ENCODE measurements at regions not wholly inside any gene's neighbourhood (a gene's known extent, or its start where the extent isn't known, plus 50 kb on each side); places are given as distances from the start of the nearest gene placed in this dataset.
"Not testable (repeated sequence)": the region's sequence is repeated elsewhere in the genome, so short reads cannot be mapped to it uniquely, and the experiment has no call there.

DNA sequence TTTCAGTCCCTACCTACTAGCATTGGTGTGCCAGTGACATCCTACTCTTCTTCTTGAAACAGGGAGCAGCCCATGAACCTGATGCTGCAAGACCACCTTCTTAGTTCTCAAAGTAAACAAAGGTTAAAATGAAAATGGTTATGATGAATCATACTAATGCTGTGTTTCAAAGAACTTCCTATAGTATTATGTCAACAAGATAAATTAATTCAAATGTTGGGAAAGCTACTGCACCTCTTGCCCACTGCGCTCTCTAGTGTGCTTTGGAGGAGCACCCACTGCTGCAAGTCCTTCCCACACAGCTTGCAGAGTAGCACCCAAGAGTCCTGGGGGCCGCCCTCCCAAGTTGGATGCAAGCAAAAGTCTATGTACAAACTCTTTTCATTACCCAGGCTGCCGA is 81.1 kb downstream of the CD200R1L start:
- DNase-seq (ENCODE audit: low read depth), result no peak

DNA sequence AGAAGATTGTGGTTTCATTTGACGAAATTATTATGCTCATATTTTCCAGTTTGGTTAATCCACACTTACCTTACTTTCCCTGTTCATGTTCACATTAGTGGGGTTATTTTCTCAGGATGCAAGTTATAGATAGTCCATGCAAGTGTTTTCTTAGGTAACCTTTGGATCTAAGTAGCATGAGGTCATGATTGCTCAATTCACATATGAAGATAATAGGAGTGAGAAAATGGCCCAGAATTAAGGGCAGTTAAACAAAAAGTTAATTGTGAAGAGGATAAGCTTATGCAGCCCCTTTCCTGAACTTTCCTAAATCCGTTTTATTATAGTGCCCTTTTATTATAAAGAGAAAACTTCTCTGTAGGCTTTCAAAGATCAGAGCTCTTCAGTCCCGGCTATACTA is 83.4 kb downstream of the CD200R1L start:
- no peak for DNase-seq (ENCODE audit: low read depth)

DNA sequence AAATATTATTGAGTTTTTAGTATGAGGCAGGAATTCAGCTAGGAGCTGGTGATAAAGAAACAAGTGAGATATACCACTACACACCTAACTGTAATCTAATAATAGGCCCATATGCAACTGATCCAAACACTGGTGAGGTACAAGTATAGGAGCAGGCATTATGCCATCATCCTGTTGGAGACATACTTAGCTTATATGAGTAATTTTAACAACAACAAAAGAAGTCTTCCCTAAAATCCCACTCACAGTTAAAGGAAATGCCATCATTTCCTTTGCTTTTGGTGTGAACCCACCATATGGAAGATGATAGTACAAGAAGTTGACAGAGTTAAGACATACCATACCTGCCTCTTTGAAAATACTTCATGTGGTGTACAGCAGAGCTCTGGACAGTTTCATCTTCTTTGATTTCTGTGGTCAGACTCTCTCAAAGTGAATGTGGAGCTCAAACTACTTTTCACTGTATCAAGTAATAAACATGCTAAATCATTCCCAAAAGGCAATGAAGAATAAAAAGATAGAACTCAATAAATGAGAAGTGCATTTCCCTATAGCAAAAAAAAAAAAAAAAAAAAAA is 85.5 kb downstream of the CD200R1L start:
- no peak for DNase-seq (ENCODE audit: low read depth)

DNA sequence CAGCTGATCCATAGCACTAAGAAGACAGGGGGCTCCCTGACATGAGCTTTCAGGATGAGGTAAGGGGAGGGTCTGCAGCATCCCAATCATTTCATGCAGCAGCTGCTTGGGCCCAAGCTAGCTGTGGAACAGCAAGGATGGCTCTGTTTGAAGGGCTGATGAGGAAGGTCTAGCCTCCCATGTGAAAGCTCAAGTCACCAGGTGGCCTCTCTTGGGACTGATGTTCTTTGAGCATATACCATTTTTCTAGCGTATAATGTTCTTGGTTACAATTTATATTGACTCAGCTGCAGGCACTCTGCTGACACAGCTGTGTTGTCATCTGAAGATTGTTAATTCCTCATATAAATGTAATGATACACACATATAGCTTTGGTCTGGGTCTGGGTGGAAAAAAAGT is 87.0 kb downstream of the CD200R1L start:
- no peak for DNase-seq (ENCODE audit: low read depth)

DNA sequence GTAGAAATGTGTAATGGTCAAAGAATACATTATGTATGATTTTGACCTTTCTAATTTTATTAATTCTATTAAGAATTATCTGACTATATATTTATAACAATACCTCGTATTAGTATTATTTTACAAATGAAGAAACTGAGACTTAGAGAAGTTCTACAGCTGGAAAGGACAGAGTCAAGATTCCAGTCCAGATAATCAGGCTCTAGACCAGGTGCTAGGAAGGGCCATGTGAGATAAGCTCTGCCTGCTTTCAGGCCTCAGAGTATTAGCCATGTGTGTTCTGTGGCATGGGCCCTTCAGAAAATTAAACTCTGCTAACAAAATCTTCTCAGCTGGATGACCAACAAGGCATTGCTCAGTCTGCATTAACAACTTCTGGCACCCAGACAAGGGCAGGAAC is 87.5 kb downstream of the CD200R1L start:
- DNase-seq (ENCODE audit: low read depth), result no peak

DNA sequence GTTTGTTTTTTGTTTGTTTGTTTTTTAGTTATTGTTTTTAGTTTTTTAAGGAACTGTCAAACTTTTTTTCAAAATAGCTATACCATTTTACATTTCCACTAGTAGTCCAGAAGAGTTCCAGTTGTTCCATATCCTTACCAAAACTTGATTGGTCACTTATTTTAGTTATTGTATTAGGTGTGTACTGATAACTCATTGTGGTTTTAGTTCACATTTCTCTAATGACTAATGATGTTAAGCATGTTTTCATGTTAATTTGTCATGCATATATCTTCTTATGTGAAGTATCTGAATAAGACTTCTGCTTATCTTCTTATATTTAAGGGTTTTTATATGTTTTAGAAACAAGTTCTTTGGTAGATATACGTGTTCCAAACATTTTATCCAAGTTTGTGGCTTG is 89.5 kb downstream of the CD200R1L start:
- DNase-seq (ENCODE audit: low read depth), result no peak

DNA sequence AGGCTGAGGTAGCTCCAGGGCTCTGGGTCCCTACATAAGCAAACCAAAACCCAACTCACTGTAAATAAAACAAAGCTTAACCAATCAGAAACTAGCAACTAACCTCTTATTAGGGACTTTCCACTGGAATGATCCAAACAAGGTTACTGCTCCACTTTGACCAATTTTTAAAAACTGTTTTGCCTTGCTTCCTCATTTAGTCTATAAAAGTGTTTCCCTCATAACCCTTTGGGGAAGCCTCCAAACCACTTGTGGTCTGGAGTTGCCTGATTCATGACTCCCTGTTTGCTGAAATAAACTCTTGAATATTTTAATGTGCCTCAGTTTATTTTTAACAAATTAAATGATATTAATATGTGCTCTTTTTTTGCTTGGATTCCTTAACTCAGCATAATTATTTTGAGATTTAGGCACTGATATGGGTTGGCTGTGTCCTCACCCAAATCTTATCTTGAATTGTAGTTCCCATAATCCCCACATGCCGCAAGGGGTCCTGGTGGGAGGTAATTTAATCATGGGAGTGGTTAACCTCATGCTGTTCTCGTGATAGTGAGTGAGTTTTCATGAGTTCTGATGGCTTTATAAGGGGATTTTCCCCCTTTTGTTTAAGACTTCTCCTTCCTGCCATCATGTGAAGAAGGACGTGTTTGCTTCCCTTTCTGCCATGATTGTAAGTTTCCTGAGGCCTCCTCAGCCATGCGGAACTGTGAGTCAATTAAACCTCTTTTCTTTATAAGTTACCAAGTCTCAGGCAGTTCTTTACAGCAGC is 90.6 kb downstream of the CD200R1L start:
- DNase-seq (ENCODE audit: low read depth), result no peak

DNA sequence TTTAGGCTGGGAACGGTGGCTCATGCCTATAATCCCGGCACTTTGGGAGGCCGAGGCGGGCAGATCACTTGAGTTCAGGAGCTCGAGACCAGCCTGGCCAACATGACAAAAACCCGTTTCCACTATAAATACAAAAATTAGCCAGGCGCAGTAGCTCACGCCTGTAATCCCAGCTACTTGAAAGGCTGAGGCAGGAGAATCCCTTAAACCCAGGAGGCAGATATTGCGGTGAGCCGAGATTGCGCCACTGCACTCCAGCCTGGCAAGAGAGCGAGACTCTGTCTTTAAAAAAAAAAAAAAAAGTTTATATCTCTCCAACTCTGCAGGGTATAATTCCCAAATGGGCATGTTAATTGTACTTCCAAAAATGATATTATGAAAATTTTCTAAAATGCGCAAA is 91.6 kb downstream of the CD200R1L start:
- DNase-seq (ENCODE audit: low read depth), result not testable (repeated sequence)

DNA sequence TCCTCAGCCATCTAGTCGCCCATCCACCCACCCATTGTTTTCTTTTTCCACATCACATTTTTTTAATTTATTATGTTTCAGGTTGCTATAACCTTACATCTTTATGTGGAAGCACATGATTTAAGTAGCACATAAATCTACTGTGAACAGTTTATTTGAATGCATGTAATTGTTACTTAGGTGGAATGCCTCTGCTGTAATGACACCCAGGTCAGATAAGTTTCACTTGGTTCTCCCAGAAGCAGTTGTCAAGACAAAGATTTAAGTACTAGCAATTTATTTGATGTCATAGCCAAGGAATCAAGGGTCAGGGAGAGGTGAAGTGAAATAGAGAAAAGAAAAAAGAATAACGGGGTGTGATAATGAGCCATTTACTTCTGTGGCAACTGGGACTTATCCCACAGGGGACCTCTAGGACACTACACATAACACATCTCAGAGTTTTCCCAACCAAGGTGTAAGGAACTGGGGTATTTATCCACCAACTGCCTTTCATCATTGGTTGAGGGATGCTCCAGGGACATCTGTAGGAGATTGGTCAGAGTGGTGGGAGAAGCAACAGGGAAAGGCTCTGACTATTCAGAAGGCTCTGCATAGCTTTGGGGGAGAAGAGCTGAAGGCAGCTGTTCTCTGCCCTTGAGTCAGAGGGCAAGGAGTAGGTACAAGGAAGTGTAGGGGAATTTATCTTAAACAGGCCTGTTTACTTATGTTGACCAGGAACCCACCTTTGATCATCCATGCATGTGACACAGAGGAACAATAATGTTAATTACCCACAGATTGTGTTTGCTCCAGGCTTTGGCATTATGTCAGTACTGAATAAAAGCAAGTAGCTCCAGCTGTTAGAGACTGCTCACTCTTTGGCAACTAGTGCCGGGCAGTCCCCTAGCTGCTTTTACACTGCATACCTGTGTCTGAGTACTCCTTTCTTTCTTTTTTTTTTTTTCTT is 94.8 kb downstream of the CD200R1L start:
- no peak for DNase-seq (ENCODE audit: low read depth)

DNA sequence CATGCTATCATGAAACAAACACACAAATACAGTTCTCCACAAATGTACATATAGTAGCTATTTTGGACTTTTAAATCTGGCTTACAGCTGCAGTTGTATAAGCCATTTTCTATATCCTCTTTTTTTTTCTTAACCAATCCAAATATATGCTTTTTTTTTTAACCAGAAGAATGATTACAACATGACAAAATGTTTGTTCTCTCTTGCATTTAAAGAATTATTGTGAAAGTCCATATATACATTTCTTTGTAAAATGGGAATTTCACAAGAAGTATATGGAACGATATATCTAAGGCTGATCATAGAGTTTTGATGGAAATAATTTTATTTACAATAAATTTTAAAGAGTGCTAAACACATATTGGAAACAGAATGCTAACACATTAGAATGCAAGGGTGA is 95.6 kb downstream of the CD200R1L start:
- DNase-seq (ENCODE audit: low read depth), result no peak

DNA sequence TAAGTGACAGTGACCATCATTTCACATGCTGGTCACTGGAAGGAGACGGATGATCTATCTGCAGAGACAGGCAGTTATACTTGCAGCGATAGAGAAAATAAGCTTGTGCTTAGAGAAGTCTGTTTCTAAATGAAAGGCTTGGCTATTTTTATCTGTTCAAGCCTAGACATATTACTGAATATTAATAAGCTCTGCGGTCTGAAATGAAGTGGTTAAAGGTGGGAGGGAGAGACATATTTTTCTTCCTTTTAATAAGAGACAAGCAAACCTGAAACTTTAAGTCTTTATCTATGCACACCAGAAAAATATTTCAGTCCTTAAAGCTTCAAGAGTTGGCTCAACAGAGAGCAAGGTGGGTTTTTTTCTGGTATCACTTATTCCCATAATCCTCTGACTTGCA is 99.0 kb downstream of the CD200R1L start:
- no peak for DNase-seq (ENCODE audit: low read depth)

DNA sequence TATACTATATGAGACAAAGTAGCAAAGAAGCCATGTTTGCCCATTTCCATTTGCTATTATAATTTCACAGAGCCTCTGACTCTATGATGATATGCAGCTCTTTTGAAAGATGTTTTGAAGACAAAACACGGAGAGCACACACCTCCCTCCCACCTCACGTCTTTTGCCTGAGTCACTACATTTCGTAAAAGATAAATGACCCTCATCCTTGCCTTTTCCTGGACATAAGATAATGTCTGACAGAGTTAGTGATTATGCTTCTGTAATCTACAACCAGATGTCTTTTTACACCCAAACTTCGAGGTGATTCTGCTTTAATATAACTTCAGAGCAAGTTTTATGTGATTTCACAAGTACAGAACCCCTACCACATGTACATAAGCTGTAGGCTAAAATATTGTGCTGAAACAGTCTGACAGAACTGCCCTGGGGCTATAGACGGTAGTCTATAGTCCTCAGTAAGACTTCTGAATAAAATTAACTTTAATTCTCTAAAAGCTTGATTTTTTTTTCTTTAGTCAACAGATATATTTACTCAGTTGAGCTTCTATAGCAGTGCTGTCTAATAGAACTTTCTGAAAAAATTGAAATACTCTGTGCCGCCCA is 99.9 kb downstream of the CD200R1L start:
- DNase-seq (ENCODE audit: low read depth), result no peak

DNA sequence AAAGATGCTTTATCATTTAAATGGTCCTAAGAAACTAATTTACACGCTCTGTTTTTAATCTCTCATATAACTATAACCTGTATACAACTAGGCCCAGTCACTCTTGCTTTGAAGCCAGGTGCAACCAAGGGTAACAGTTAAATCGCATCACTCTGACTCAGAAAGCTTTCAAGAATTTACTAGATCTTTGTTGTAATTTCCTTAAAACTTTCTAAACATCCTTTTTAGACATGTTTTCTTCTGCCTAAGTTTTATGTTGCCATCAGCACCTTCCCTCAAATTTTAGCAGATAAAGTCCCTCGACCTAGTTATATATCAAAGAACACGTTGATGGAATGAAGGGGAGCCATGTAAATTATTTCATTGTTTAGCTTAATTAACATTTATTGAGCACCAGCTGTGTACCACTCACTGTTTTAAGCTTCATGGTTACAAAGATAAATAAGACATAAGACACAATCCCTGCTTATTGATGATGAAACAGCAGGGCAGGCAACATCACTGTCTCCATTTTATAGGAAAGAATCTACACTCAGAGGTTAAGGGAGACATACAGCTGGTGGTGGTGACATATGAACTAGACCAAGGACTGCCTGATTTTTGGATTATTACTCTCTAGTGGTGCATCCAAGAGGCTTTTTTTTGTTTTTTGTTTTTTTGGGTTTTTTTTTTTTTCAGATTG is 101.0 kb downstream of the CD200R1L start:
- no peak for DNase-seq (ENCODE audit: low read depth)

DNA sequence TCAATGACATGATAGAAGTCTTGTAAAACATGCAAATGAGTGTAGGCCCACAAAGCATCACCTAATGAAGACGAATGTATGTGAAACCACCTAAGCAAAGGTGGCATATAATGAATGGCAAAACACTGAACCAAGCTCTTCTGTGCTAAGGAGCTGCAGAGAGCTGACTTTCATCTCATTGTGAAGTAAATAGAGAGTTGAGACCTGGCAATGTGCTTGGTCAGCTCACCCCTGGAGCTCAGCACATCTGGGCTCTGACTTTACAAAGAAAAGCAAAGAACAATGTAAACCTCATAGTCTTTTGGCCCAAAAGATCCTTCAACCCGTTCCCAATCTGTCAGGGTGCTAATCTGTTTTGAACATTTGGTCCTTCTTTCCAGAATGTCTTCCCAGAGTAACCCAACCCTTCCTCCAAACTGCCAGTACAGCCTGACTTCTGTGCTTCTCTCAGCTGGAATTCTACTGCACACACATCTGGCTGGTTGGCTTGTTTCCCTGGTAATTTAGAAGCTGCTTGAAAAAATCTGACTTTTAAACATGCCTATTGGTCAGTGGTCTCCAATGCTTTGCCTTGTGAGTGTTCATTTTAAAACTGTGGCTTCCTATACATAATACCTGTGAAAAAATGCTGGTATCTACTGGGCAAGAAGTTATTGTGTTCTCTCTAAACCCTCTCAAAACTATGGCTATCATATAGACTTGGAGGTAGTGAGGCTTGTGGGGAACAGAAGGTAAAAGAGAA is 101.7 kb downstream of the CD200R1L start:
- DNase-seq (ENCODE audit: low read depth), result no peak

DNA sequence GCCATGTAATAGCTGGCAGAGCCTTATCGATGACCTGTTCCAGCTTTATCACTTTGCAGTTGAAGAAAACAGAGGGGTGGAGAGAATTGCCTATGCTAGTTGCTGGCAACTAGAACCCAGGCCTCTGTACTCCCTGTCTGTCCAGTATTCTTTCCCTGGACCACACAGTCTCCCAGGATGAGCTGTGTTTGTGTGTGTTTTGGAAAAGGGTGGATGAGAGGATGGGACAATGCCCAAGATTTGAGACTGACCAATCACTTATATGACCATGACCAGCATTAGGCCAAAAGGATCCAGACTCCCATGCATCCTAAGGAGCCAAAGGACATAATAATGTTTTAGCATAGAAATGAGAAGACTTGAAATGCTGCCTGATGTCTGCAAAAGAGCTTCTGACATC is 102.6 kb downstream of the CD200R1L start:
- no peak for DNase-seq (ENCODE audit: low read depth)

DNA sequence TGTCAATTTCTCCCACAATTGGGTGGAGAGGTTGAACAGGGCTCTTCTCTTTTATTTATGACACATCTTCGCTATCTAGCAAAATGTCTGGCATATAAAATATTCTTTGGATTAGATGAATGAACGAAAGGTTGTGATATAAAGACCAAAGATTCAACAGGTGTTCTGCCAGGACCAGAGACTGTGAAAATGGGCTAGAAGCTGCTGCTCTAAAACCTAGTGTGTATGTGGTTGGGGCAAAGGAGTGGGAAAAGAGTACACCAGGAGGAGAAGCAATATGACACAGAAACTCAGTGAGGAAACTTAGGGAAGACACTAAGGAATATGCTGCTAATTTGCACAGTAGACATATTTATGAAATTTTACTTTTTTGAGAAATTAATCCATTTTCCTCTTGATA is 102.0 kb upstream of the CCDC80 start:
- no peak for DNase-seq (ENCODE audit: low read depth)

DNA sequence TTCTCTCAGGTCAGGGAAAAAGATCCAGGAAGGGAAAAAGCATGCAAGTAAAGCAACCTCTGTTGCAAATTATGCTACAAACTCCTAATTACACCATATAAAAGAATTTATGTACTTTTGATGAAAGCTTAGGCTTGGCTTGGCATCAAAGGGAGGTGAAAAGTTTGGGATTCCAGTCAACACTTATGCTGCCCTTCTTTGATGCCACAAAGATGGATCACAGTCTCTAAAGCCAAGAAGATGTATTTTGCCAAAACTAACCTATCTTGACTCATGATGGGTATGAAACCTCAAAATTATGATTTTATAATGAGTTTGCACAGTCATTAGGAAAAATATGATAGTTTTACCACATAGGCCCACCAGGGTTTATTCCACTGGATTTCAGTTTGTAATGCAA is 101.0 kb upstream of the CCDC80 start:
- DNase-seq (ENCODE audit: low read depth), result no peak

DNA sequence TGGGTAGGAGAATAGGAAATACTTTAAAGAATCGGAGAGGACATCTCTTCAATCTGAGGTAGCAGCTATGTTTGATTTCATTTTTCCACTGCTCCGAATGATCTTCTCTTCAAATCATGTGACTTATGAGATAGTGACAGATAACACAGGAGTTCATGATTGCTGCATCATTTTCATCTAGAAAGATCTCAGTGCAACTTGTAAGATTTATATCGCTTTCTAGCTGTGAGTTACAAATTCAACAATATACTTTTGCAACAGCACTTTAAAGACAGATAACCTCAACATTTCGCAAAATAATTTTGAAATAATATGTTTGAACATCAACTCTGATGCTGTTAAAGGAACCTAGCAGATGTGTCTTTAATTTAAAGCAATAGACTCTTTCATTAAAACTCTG is 99.9 kb upstream of the CCDC80 start:
- no peak for DNase-seq (ENCODE audit: low read depth)

DNA sequence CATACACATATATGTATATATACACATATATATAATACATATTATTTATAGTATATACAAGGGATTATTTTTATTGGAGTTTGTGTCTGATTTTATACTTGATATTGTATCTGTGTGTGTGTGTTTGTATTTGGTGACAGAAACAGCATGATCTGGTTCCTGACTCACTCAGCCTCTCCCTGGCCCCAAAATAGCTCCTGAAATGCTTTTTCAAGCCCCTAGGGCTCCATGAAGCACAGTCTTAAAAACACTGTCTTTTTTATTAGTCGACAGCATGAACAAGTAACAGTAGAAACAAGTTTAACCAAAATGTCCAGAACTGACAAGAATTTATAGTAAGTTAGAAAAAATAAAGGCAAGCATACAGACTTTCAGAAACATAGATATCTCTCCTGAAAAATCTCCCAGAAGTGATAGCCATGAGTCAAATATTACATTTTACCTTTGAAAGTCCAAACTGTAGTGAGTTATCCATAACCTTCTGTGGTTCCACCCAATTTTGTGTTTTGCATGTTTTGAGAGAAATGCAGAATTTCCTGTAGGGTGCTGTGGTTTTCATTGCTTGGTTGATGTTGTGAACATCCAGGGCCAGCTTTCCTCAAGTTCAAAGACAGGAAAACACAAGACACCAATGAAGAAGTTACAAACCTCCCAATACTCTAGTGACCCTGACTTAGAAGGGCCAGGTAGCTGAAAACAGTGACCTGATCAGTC is 98.5 kb upstream of the CCDC80 start:
- no peak for DNase-seq (ENCODE audit: low read depth)

DNA sequence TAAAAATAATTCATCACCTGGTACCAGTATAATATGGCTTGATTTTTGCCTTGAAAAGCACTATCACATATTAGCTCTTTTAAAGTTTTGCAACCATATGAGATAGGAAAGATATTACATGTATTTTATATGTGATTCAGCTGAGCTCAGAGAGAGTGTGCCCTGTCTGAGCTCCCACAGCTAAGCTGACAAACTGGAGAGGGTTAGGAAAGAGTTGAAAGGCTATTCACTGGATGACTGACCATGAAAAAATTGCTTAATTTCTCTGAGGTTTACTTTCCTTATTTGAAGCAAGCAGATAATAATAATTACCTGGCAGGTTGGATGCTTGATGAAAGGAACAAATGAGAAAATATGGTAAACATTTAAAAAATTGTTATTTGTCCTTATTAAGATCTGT is 97.4 kb upstream of the CCDC80 start:
- DNase-seq (ENCODE audit: low read depth), result no peak
